ENCODE measurements at regions not wholly inside any gene's neighbourhood (a gene's known extent, or its start where the extent isn't known, plus 50 kb on each side); places are given as distances from the start of the nearest gene placed in this dataset.

DNA sequence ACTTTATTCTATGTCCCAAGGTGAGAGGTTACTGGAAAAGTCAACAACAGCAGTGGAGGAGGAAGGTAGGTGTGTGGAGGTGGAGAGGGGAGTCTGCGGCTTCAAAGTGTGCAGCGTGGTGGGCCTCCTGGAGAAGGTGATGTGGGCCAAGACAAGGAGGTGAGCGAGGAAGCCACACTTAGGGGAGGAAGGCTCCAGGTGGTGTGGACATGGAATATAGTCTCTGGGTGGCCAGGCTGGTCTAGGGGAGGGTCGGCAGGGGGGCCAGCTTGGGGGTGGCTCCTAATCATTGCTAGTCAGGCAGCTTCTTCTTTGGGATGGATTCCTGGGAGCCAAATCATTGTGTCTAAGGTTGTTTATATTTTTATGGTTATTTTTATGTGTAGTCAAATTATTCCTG is 111.5 kb upstream of the CDH4 start:
- ATAC-seq: no peak
- intact Hi-C loops (cut with DNase I, micrococcal nuclease): no loop called here
- DNase-seq: no peak

DNA sequence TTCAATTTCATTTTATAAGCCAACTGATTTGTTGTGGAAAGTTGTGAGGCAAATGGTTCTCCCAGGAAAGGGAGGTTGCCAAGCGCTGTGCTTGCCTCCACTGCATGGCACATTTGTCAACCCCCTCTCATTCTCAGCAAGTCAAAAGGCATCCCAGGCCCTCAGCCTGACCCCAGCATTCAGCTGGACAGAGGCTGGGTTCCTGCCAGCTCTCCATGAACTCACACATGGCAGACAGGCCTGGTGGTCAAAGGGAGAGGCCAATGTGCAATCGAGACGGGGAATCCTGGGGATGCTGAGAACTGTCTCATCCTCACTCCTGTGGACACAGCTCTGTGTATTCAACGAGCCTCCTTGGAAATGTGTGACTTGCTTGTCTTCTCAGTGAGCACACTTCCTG is 106.0 kb upstream of the CDH4 start:
- ATAC-seq: no peak
- intact Hi-C loops (cut with DNase I, micrococcal nuclease): no loop called here
- no peak for DNase-seq

GRCh38 chr20:61149636-61150035 is 102.4 kb upstream of the CDH4 start:
- ATAC-seq: no peak
- intact Hi-C loops (cut with DNase I, micrococcal nuclease): no loop called here

GRCh38 chr20:61157301-61157700 is 94.8 kb upstream of the CDH4 start:
- ATAC-seq (no peak), DNase-seq (no peak)
- intact Hi-C loops (cut with DNase I, micrococcal nuclease): no loop called here

More at GRCh38 chr20:61149636-61150035, 102.4 kb upstream of the CDH4 start:
- no peak for DNase-seq

GRCh38 chr20:61159957-61160686 is 91.9 kb upstream of the CDH4 start:
- no peak for DNase-seq
- no peak for ATAC-seq
- intact Hi-C loops (cut with DNase I, micrococcal nuclease): no loop called here

DNA sequence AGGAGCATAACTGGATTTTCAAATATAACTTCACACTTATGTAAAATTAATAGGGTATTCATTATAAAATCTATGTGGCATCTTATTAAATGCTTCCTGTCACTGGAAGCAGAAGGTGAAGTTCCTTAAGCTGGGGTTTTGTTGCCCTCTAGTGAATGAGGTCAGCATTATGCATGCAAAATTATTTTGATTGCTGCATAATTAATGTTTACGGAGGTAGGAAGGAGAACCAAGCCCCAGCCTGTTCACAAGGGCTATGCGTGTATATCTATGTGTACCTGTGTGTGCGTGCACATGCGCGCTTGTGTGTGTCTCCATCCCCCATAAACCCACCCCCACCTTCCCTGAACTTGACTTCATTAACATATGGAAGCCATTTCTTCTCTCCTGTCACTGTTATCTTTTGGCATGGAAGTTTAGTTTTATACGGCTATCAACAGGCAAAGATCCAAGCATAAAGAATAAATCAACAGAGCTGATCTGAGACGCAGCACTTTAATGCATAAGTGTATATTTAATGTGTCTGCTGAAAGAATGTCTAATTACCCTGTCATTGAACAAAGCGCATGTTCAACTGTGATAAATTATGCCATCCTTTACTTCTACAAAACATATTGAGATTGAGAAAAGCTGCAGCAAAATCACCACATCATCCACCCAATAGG is 90.2 kb upstream of the CDH4 start:
- intact Hi-C loops (cut with DNase I, micrococcal nuclease): no loop called here
- ATAC-seq: no peak
- no peak for DNase-seq

- intact Hi-C loops (cut with DNase I, micrococcal nuclease): no loop called here
- ATAC-seq (no peak), DNase-seq (no peak)
These were observed 89.6 kb upstream of the CDH4 start for GRCh38 chr20:61162451-61162850.

GRCh38 chr20:61163031-61163430 is 89.0 kb upstream of the CDH4 start:
- no peak for DNase-seq
- no peak for ATAC-seq
- intact Hi-C loops (cut with DNase I, micrococcal nuclease): no loop called here

- ATAC-seq: no peak
- intact Hi-C loops (cut with DNase I, micrococcal nuclease): no loop called here
- DNase-seq: no peak
These were observed 85.7 kb upstream of the CDH4 start for GRCh38 chr20:61166324-61166723.

DNA sequence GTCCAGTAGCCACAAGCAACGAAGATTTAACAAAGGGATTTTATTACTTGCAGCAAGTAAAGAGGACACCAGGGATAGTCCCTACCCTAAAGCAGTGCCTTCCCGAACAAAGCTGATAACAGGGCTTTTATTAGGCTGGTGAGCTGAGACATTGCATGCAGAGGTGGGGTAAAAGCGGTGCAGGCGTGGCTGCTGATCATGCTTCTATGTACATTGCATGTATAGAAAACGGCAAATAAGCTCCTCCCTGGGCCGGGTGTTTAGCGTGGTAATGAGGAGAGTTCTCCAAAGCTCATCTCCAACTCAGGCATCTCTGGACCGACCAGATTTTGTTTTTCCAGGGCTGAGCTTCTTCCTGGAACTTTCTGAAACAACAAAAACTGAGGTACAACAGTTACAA is 83.5 kb upstream of the CDH4 start:
- DNase-seq: peak in 1 of 2 donors; percentile 19
- peak; percentile 67 for ATAC-seq
- intact Hi-C loops (cut with DNase I, micrococcal nuclease): no loop called here

- DNase-seq (no peak), ATAC-seq (no peak)
- intact Hi-C loops (cut with DNase I, micrococcal nuclease): no loop called here
These were observed 82.2 kb upstream of the CDH4 start for GRCh38 chr20:61169874-61170273.

- intact Hi-C loops (cut with DNase I, micrococcal nuclease): no loop called here
These were observed 81.4 kb upstream of the CDH4 start for GRCh38 chr20:61170496-61171320.

GRCh38 chr20:61173267-61173666 is 78.8 kb upstream of the CDH4 start:
- ATAC-seq: no peak
- intact Hi-C loops (cut with DNase I, micrococcal nuclease): no loop called here
- no peak for DNase-seq

More at GRCh38 chr20:61170496-61171320, 81.4 kb upstream of the CDH4 start:
- DNase-seq (no peak), ATAC-seq (no peak)

GRCh38 chr20:61173961-61174725 is 77.9 kb upstream of the CDH4 start:
- no peak for DNase-seq
- intact Hi-C loops (cut with DNase I, micrococcal nuclease): no loop called here
- no peak for ATAC-seq

GRCh38 chr20:61176874-61177273 is 75.2 kb upstream of the CDH4 start:
- no peak for DNase-seq
- ATAC-seq: no peak
- intact Hi-C loops (cut with DNase I, micrococcal nuclease): no loop called here

- DNase-seq (peak; percentile 23 to 40), ATAC-seq (peak; percentile 88)
- intact Hi-C loops (cut with DNase I, micrococcal nuclease): no loop called here
These were observed 73.5 kb upstream of the CDH4 start for GRCh38 chr20:61178551-61179071.

- DNase-seq: no peak
- ATAC-seq: no peak
- intact Hi-C loops (cut with DNase I, micrococcal nuclease): no loop called here
These were observed 67.9 kb upstream of the CDH4 start for GRCh38 chr20:61184194-61184593.

- DNase-seq: no peak
- intact Hi-C loops (cut with DNase I, micrococcal nuclease): no loop called here
- no peak for ATAC-seq
These were observed 66.9 kb upstream of the CDH4 start for GRCh38 chr20:61185181-61185580.
